AG09319 (cell line): ENCODE measurements at regions not wholly inside any gene's neighbourhood (a gene's known extent, or its start where the extent isn't known, plus 50 kb on each side); places are given as distances from the start of the nearest gene placed in this dataset.

Experiments
- DNase-seq: peaks from one replicate; pipeline ENCODE4 v3.0.0-alpha.2; 2010; ENCODE audit warnings: low read depth; ENCODE audit errors: extremely low read depth
- CTCF ChIP-seq: IDR thresholded peaks from 2 replicates; pipeline ENCODE4 v1.5.1; 2011; ENCODE audit warnings: low read depth, mild to moderate bottlenecking, inconsistent platforms, low read length, moderate library complexity

DNA sequence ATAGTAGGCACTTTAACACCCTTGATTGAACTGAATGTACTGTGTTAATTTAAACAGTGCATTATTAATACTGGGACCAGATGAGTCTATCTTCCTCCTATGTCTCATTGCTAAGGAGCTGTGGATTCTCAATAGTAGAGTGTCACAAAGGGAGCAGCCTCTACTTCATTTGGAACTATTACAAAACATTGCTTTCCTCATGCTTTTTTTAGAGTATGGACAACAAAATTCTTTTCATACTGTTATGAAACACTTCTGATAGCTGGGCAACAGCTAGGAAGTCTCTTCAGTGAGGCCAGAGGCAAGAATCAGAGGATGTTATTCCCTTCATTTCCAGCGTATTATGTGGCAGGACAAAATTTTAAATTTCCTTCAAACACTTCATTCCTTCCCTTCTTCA is 160.8 kb downstream of the FBXO8 start:
- DNase-seq, result no peak
- no peak for TF ChIP-seq CTCF

- peak; percentile 58 for TF ChIP-seq CTCF
- peak; percentile 28 for DNase-seq
Observed at GRCh38 chr4:174120446-174121295, 162.8 kb downstream of the FBXO8 start.

DNA sequence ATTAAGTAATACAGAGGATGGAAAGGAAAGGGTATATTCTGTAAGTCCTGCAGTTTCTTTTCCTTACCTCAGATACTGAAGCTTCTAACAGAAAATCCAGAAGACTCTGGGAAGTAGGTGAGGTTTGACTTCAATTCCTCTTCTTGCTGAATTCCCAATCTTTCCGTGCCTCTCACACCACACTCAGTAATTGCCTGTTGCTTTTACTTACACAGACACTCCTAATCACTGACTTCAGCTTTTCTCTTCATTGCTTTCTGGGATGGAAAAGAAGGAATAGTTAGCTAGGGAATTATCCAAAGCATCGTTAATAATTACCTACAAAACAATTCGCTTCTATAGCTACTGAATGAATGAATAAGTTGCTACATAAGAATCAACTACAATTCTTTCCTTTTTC is 163.6 kb downstream of the FBXO8 start:
- no peak for TF ChIP-seq CTCF
- DNase-seq, result no peak

DNA sequence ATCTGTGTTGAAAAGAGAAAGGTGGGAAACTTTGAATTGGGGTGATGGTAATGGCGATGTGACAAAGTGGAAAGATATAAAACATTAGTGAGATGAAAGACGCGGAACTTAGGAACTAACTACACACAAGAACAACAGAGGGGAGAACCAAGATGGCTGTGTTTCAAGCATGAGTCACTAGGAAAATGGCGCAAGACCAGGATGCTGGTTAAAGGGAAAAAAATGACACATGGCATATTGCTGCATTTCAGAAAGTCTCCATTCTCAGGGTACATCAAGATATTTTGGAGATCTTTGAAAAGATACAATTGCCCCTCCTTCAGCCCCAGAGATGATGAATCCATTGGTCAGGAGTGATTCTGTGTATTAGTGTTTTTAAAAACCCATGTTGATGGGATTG is 164.4 kb downstream of the FBXO8 start:
- DNase-seq, result no peak
- TF ChIP-seq CTCF, result no peak

DNA sequence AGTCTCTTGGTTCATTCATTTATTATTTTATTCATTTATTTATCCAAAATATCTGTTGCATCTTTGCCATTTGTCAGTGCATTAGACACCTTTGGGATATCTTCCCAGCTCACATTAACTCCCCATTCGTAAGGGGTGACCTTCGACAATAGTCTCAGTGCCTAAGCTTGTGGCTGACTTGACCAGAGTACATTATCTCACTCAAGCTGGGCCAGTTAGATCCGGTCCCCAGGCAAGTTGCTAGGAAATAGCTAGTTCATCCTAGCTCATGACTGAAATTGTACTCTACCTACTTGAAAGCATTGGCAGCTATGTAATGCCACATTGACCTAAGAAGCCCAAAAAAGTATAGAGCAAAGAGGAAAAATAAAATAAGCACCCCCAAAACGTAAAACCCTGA is 165.3 kb downstream of the FBXO8 start:
- TF ChIP-seq CTCF, result no peak
- no peak for DNase-seq

GRCh38 chr4:174117445-174117844 is 166.0 kb downstream of the FBXO8 start:
- TF ChIP-seq CTCF, result no peak
- no peak for DNase-seq

DNA sequence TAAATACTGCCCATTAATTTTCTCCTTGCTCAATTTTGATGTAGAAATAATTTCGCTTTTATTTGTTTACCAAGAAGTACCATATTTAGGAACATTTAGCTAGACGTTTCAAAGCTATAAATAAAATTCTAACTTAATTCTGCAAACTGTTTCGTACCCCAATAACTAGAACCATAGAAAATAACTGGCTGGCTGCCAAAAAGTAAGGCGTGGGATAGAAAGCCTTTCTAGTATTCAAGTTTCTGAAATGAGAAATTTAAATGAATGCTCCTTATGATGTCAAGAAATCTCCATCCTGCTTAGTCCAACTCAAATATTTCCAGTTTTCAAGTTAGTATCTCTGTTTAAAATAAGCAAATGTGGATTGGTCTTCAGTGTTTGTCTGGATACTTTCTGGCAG is 167.4 kb downstream of the FBXO8 start:
- no peak for TF ChIP-seq CTCF
- no peak for DNase-seq
